Common myeloid progenitor, CD34-positive (primary cell): ENCODE measurements at regions not wholly inside any gene's neighbourhood (a gene's known extent, or its start where the extent isn't known, plus 50 kb on each side); places are given as distances from the start of the nearest gene placed in this dataset.

Experiments
- CTCF ChIA-PET: fragments of 350-600 bp; sonication (Branson Sonifier 250); formaldehyde crosslinking; loops from one replicate; lab custom pipeline; 2021; ENCODE audit warnings: antibody characterized with exemption; lab: Charles Lee
- POLR2A ChIA-PET: fragments of 350-600 bp; sonication (Branson Sonifier 250); formaldehyde crosslinking; loops from one replicate; lab custom pipeline; 2021; ENCODE audit warnings: antibody characterized with exemption; lab: Charles Lee
- DNase-seq, 3 donors: peaks; one replicate each; pipeline versions ENCODE4 v3.0.0 to v3.0.0-alpha.2; 2013
- H3K27ac ChIP-seq, 2 experiments: 1 replicate in 1 of 2; 2 replicates in 1 of 2; pipeline ENCODE4 v1.7.0; 2013; ENCODE audit warnings: inconsistent platforms in 2 of 2, low read length in 2 of 2, mild to moderate bottlenecking in 2 of 2, low read depth in 1 of 2, moderate library complexity in 1 of 2; ENCODE audit not compliant: severe bottlenecking in 2 of 2, insufficient read depth in 1 of 2, poor library complexity in 1 of 2
- H3K27me3 ChIP-seq, 5 experiments: replicated peaks in 2 of 5; 1 replicate in 3 of 5; 2 replicates in 2 of 5; pipeline versions ENCODE4 v1.6.1 to v1.7.0; 2013; ENCODE audit warnings: low read length in 4 of 5, mild to moderate bottlenecking in 2 of 5, moderate library complexity in 2 of 5, inconsistent platforms in 1 of 5; ENCODE audit not compliant: insufficient read depth in 5 of 5, control insufficient read depth in 4 of 5
- H3K36me3 ChIP-seq, 4 experiments: 1 replicate in 2 of 4; 2 replicates in 2 of 4; pipeline versions ENCODE4 v1.6.1 to v1.7.0; 2013; ENCODE audit warnings: low read length in 3 of 4, control low read depth in 1 of 4, mild to moderate bottlenecking in 1 of 4; ENCODE audit not compliant: control insufficient read depth in 4 of 4, insufficient read depth in 4 of 4
- H3K4me1 ChIP-seq, 4 experiments: 1 replicate in 3 of 4; 2 replicates in 1 of 4; pipeline versions ENCODE4 v1.6.1 to v1.7.1; 2013; ENCODE audit warnings: low read length in 3 of 4, mild to moderate bottlenecking in 3 of 4, control low read depth in 1 of 4, inconsistent platforms in 1 of 4, moderate library complexity in 1 of 4; ENCODE audit not compliant: control insufficient read depth in 4 of 4, insufficient read depth in 4 of 4; ENCODE audit errors: control extremely low read depth in 1 of 4
- H3K4me3 ChIP-seq, 7 experiments: 1 replicate in 4 of 7; 2 replicates in 3 of 7; pipeline versions ENCODE4 v1.5.1 to v1.7.0; 2013; ENCODE audit warnings: mild to moderate bottlenecking in 7 of 7, low read length in 6 of 7, moderate library complexity in 6 of 7, inconsistent platforms in 2 of 7, low read depth in 2 of 7, control low read depth in 1 of 7; ENCODE audit not compliant: insufficient read depth in 4 of 7, control insufficient read depth in 1 of 7; ENCODE audit errors: extremely low read depth in 1 of 7
- H3K9me3 ChIP-seq, 5 experiments: 1 replicate in 4 of 5; 2 replicates in 1 of 5; pipeline versions ENCODE4 v1.6.1 to v1.7.1; 2013; ENCODE audit warnings: low read length in 4 of 5, mild to moderate bottlenecking in 2 of 5, inconsistent platforms in 1 of 5, low read depth in 1 of 5, moderate library complexity in 1 of 5; ENCODE audit not compliant: control insufficient read depth in 4 of 5, insufficient read depth in 2 of 5; ENCODE audit errors: control extremely low read depth in 1 of 5
- WGBS: methylation state at CpG from one replicate; pipeline ENCODE4 v1.1.5; 2013; ENCODE audit not compliant: insufficient coverage; 5-methylcytosine and 5-hydroxymethylcytosine counted together

DNA sequence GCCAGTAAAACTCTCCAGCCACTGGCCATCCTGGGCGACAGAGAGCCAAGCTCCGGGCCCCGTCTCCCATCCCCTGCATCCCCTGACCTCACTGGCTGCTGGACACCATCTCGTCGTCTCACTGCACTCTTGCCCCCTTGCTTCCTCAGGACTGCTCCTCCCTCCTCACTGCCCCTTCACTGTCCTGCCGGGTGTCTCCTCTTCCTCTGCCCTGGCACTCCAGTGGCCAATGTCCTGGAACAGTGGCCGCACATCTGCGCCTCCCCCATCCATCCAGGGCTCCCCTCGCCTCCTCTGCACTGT, 800.4 kb downstream of the BRD1 start:
- CTCF ChIA-PET = no interaction called here
- peaks cover 0 to 33% (median 3%) of the 10 kb centered on the region in 5 experiments for H3K27me3 ChIP-seq
- no peak overlapping the region for H3K4me3 ChIP-seq
- POLR2A ChIA-PET = no interaction called here
- no peak overlapping the region for H3K27ac ChIP-seq
- 90% methylated on average over 8 of the region's 9 CpGs for WGBS
- H3K9me3 ChIP-seq = no peaks in the 10 kb centered on the region
- no peaks in the 10 kb centered on the region for H3K36me3 ChIP-seq
- no peak for DNase-seq
- H3K4me1 ChIP-seq = no peaks in the 10 kb centered on the region

DNA sequence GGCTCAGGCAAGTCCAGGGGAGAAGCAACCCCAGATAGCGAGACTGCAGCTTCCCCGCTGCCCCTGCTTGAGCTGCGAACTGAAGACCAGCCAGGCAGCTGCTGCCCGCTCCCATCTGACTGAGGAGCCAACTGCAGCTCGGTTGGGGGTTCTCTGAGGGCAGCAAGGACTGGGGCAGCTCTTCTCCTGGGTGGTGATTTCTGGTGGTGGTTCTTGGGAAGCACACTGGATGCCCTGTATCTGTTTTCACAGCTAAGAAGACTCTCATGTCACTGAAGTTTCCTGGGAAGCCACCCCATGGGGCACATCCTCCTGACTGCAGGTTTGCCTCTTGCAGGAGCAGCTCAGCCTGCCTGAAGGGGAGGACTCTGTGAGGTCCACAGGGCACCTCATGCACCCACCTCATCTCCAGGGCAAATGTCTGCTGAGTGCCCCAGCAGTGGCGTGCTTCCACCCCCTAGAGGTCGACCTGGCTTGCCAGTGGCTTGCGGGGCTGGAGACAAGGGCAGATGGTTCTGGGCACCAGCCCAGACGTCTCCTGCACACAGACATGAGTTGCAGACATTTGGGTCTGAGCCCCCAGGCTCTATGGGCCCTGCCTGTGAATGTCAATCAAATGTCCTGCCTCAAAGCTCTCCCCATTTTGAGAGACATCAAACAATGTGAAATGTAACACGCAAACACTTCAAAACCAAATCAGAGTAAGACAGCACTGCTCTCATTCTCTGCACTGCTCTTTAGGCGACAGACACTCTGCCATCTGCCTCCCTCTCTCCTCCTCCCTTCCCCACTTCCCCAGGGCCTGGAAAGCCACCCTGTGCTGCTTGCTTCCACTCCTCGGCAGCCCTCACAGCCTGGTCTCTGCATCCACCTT, 800.9 kb downstream of the BRD1 start:
- WGBS = 77% methylated on average over 12 of the region's 12 CpGs
- no peaks in the 10 kb centered on the region for H3K4me1 ChIP-seq
- H3K4me3 ChIP-seq = no peak overlapping the region
- H3K36me3 ChIP-seq = no peaks in the 10 kb centered on the region
- H3K27me3 ChIP-seq = peaks cover 0 to 27% (median 3%) of the 10 kb centered on the region in 5 experiments
- no peak for DNase-seq
- H3K9me3 ChIP-seq = no peaks in the 10 kb centered on the region
- no peak overlapping the region for H3K27ac ChIP-seq
- ChIA-PET POLR2A (no interaction called here), CTCF (no interaction called here)

GRCh38 chr22:49025791-49026493, 801.7 kb downstream of the BRD1 start:
- H3K4me1 ChIP-seq = no peaks in the 10 kb centered on the region
- no peaks in the 10 kb centered on the region for H3K36me3 ChIP-seq
- POLR2A ChIA-PET = no interaction called here
- no peak overlapping the region for H3K4me3 ChIP-seq
- WGBS = 97% methylated on average over 11 of the region's 17 CpGs
- no peak overlapping the region for H3K27ac ChIP-seq
- CTCF ChIA-PET = no interaction called here
- no peaks in the 10 kb centered on the region for H3K9me3 ChIP-seq
- peaks cover 0 to 25% (median 3%) of the 10 kb centered on the region in 5 experiments for H3K27me3 ChIP-seq
- no peak for DNase-seq

- CTCF ChIA-PET = no interaction called here
Measured at GRCh38 chr22:49024775-49025440, 802.8 kb downstream of the BRD1 start.

GRCh38 chr22:49023879-49024774, 803.5 kb downstream of the BRD1 start:
- 88% methylated on average over 35 of the region's 38 CpGs for WGBS
- no peak for DNase-seq
- CTCF ChIA-PET = no interaction called here
- H3K27ac ChIP-seq = no peak overlapping the region
- H3K4me1 ChIP-seq = no peaks in the 10 kb centered on the region
- no peak overlapping the region for H3K4me3 ChIP-seq
- H3K9me3 ChIP-seq = no peaks in the 10 kb centered on the region
- no peaks in the 10 kb centered on the region for H3K36me3 ChIP-seq
- POLR2A ChIA-PET = no interaction called here
- H3K27me3 ChIP-seq = peaks cover 0 to 25% (median 3%) of the 10 kb centered on the region in 5 experiments

More at GRCh38 chr22:49024775-49025440, 802.8 kb downstream of the BRD1 start:
- no peak for DNase-seq
- Histone ChIP-seq H3K4me3 (no peak overlapping the region), H3K4me1 (no peaks in the 10 kb centered on the region), H3K9me3 (no peaks in the 10 kb centered on the region), H3K27ac (no peak overlapping the region), H3K36me3 (no peaks in the 10 kb centered on the region), H3K27me3 (peaks cover 0 to 25% (median 3%) of the 10 kb centered on the region in 5 experiments)
- 93% methylated on average over 16 of the region's 17 CpGs for WGBS
- POLR2A ChIA-PET = no interaction called here

- no peak overlapping the region for H3K27ac ChIP-seq
- H3K36me3 ChIP-seq = no peaks in the 10 kb centered on the region
- H3K27me3 ChIP-seq = peaks cover 0 to 17% (median 1%) of the 10 kb centered on the region in 5 experiments
- WGBS = 92% methylated on average over 16 of the region's 22 CpGs
- H3K9me3 ChIP-seq = no peaks in the 10 kb centered on the region
- no peak for DNase-seq
- no peaks in the 10 kb centered on the region for H3K4me1 ChIP-seq
- POLR2A ChIA-PET = no interaction called here
- no peak overlapping the region for H3K4me3 ChIP-seq
- CTCF ChIA-PET = no interaction called here
Measured at GRCh38 chr22:49023161-49023878, 804.4 kb downstream of the BRD1 start.
